ENCODE measurements at regions not wholly inside any gene's neighbourhood (a gene's known extent, or its start where the extent isn't known, plus 50 kb on each side); places are given as distances from the start of the nearest gene placed in this dataset.
"Not testable (repeated sequence)": the region's sequence is repeated elsewhere in the genome, so short reads cannot be mapped to it uniquely, and the experiment has no call there.

- no peak for DNase-seq
These were observed 423.7 kb upstream of the MTPN start for GRCh38 chr7:136400877-136401276.

- no peak for DNase-seq
These were observed 422.2 kb upstream of the MTPN start for GRCh38 chr7:136399385-136399784.

- no peak for DNase-seq
These were observed 415.7 kb upstream of the MTPN start for GRCh38 chr7:136392856-136393255.

GRCh38 chr7:136391371-136391770, 414.2 kb upstream of the MTPN start:
- no peak for DNase-seq

GRCh38 chr7:136389933-136390332, 412.8 kb upstream of the MTPN start:
- no peak for DNase-seq

- no peak for DNase-seq
These were observed 409.7 kb upstream of the MTPN start for GRCh38 chr7:136386876-136387275.

GRCh38 chr7:136371409-136371808, 394.2 kb upstream of the MTPN start:
- not testable (repeated sequence) for DNase-seq

- DNase-seq = no peak
These were observed 393.0 kb upstream of the MTPN start for GRCh38 chr7:136370137-136370536.

- no peak for DNase-seq
These were observed 392.1 kb upstream of the MTPN start for GRCh38 chr7:136369225-136369624.

GRCh38 chr7:136359333-136359903, 382.3 kb upstream of the MTPN start:
- peak; percentile 1 for DNase-seq

GRCh38 chr7:136353287-136353686, 376.1 kb upstream of the MTPN start:
- no peak for DNase-seq

- DNase-seq = no peak
These were observed 371.5 kb upstream of the MTPN start for GRCh38 chr7:136348542-136349192.

- no peak for DNase-seq
These were observed 371.0 kb upstream of the MTPN start for GRCh38 chr7:136348142-136348541.

- DNase-seq = no peak
These were observed 370.3 kb upstream of the MTPN start for GRCh38 chr7:136347488-136347887.

- DNase-seq = no peak
These were observed 365.1 kb upstream of the MTPN start for GRCh38 chr7:136342251-136342650.

GRCh38 chr7:136339464-136339863, 362.3 kb upstream of the MTPN start:
- no peak for DNase-seq

- DNase-seq = no peak
These were observed 359.8 kb upstream of the MTPN start for GRCh38 chr7:136336932-136337331.

GRCh38 chr7:136333636-136334035, 356.5 kb upstream of the MTPN start:
- no peak for DNase-seq

- DNase-seq = no peak
These were observed 349.0 kb upstream of the MTPN start for GRCh38 chr7:136326045-136326609.

GRCh38 chr7:136325578-136325977, 348.4 kb upstream of the MTPN start:
- DNase-seq = no peak

- no peak for DNase-seq
These were observed 347.9 kb upstream of the MTPN start for GRCh38 chr7:136325027-136325426.

- no peak for DNase-seq
These were observed 347.0 kb upstream of the MTPN start for GRCh38 chr7:136324073-136324704.

GRCh38 chr7:136312592-136312991, 335.4 kb upstream of the MTPN start:
- no peak for DNase-seq

- no peak for DNase-seq
These were observed 332.2 kb upstream of the MTPN start for GRCh38 chr7:136309407-136309806.
